Caco-2 (cell line): ENCODE measurements at regions not wholly inside any gene's neighbourhood (a gene's known extent, or its start where the extent isn't known, plus 50 kb on each side); places are given as distances from the start of the nearest gene placed in this dataset.

Experiments used
- BruUV-seq: library from RNA; stranded (reverse); fragments of 400-500 nt; replicated peaks from 2 replicates; lab custom pipeline; 2021; lab: Mats Ljungman, UMichigan
- CTCF ChIA-PET: fragments of 300-600 bp; sonication (Branson Sonifier 250); formaldehyde crosslinking; loops from one replicate; lab custom pipeline; 2022; ENCODE audit warnings: antibody characterized with exemption; lab: Charles Lee
- POLR2A ChIA-PET: fragments of 300-600 bp; sonication (Branson Sonifier 250); formaldehyde crosslinking; loops from one replicate; lab custom pipeline; 2022; ENCODE audit warnings: antibody characterized with exemption; lab: Charles Lee
- DNase-seq, 2 experiments: peaks; one replicate each; pipeline versions ENCODE4 v3.0.0 to v3.0.0-alpha.2; 2020 to 2022
- H3K27me3 ChIP-seq: replicated peaks from 2 replicates; pipeline ENCODE4 v1.6.0; 2011; ENCODE audit warnings: low read length; ENCODE audit not compliant: control insufficient read depth, insufficient read depth
- H3K36me3 ChIP-seq: 2 replicates; pipeline ENCODE4 v1.5.1; 2011; ENCODE audit warnings: low read length; ENCODE audit not compliant: control insufficient read depth, insufficient read depth
- H3K4me1 ChIP-seq: fragments of 250-450 bp; sonication (Bioruptor Pico); 2 replicates; pipeline ENCODE4 v1.5.1; 2020; ENCODE audit warnings: mild to moderate bottlenecking
- H3K4me3 ChIP-seq: 2 replicates; pipeline ENCODE4 v1.5.1; 2011; ENCODE audit warnings: low read depth, mild to moderate bottlenecking, control low read depth, low read length
- H3K9me3 ChIP-seq: fragments of 250-450 bp; sonication (Bioruptor Pico); 2 replicates; pipeline ENCODE4 v1.5.1; 2020; ENCODE audit warnings: mild to moderate bottlenecking, moderate library complexity
- H3K27ac Mint-ChIP-seq: one replicate; pipeline ENCODE4 v1.8.0; 2022; ENCODE audit warnings: mixed read lengths; ENCODE audit not compliant: unreplicated experiment
- H3K27me3 Mint-ChIP-seq: one replicate; pipeline ENCODE4 v1.8.0; 2022; ENCODE audit warnings: mixed read lengths; ENCODE audit not compliant: insufficient read depth, unreplicated experiment
- H3K36me3 Mint-ChIP-seq: one replicate; pipeline ENCODE4 v1.8.0; 2022; ENCODE audit warnings: mild to moderate bottlenecking, mixed read lengths; ENCODE audit not compliant: insufficient read depth, unreplicated experiment
- H3K4me1 Mint-ChIP-seq: one replicate; pipeline ENCODE4 v1.8.0; 2022; ENCODE audit warnings: low read depth, mixed read lengths; ENCODE audit not compliant: unreplicated experiment
- H3K4me3 Mint-ChIP-seq: one replicate; pipeline ENCODE4 v1.8.0; 2022; ENCODE audit warnings: mild to moderate bottlenecking, moderate library complexity, mixed read lengths; ENCODE audit not compliant: unreplicated experiment
- H3K9me3 Mint-ChIP-seq: one replicate; pipeline ENCODE4 v1.8.0; 2022; ENCODE audit warnings: mixed read lengths; ENCODE audit not compliant: unreplicated experiment
- CTCF ChIP-seq, 2 experiments: fragments of 200-600 bp in 1 of 2; IDR thresholded peaks; 1 replicate in 1 of 2; 2 replicates in 1 of 2; pipeline versions ENCODE4 v1.5.1 to v1.8.0; 2011 to 2022; ENCODE audit warnings: antibody characterized with exemption in 1 of 2, control low read depth in 1 of 2, inconsistent platforms in 1 of 2, low read depth in 1 of 2, low read length in 1 of 2, mild to moderate bottlenecking in 1 of 2, moderate library complexity in 1 of 2; ENCODE audit not compliant: insufficient read depth in 1 of 2, severe bottlenecking in 1 of 2, unreplicated experiment in 1 of 2
- intact Hi-C: fragments of 100-400 bp; cut with micrococcal nuclease; formaldehyde crosslinking; loops from one replicate; pipeline ENCODE4 v1.10.0; 2022; ENCODE audit not compliant: unreplicated experiment

- no peak overlapping the region for H3K4me3 ChIP-seq
- no peaks in the 10 kb centered on the region for H3K4me1 Mint-ChIP-seq
- H3K4me1 ChIP-seq = no peaks in the 10 kb centered on the region
- no peaks in the 10 kb centered on the region for H3K27me3 ChIP-seq
- no peak for DNase-seq
- no peak overlapping the region for H3K27ac Mint-ChIP-seq
- intact Hi-C loops = no loop called here
- no peaks in the 10 kb centered on the region for H3K9me3 ChIP-seq
- no peaks in the 10 kb centered on the region for H3K36me3 ChIP-seq
- peaks cover 11% of the 10 kb centered on the region for H3K27me3 Mint-ChIP-seq
- no peaks in the 10 kb centered on the region for H3K36me3 Mint-ChIP-seq
- TF ChIP-seq CTCF (IDR thresholded peaks at IDR 0.05; ENCODE audit: insufficient read depth in 1 of 2, low read depth in 1 of 2, low read length in 1 of 2, severe bottlenecking in 1 of 2, unreplicated experiment in 1 of 2) = no peak
- POLR2A ChIA-PET = no interaction called here
- CTCF ChIA-PET = no interaction called here
- H3K4me3 Mint-ChIP-seq = no peak overlapping the region
- no TSS peak for BruUV-seq
- H3K9me3 Mint-ChIP-seq = no peaks in the 10 kb centered on the region
Observed at GRCh38 chr4:164683040-164683439, 70.9 kb upstream of the SMIM31 start.

GRCh38 chr4:164695650-164696049, 58.3 kb upstream of the SMIM31 start:
- H3K4me3 ChIP-seq = no peak overlapping the region
- no peak overlapping the region for H3K4me3 Mint-ChIP-seq
- DNase-seq = no peak
- intact Hi-C loops = no loop called here
- H3K36me3 Mint-ChIP-seq = no peaks in the 10 kb centered on the region
- BruUV-seq = no TSS peak
- no peaks in the 10 kb centered on the region for H3K9me3 ChIP-seq
- H3K27me3 Mint-ChIP-seq = peaks cover 7% of the 10 kb centered on the region
- no peaks in the 10 kb centered on the region for H3K4me1 ChIP-seq
- no peak for TF ChIP-seq CTCF (IDR thresholded peaks at IDR 0.05; ENCODE audit: insufficient read depth in 1 of 2, low read depth in 1 of 2, low read length in 1 of 2, severe bottlenecking in 1 of 2, unreplicated experiment in 1 of 2)
- ChIA-PET POLR2A (no interaction called here), CTCF (no interaction called here)
- H3K9me3 Mint-ChIP-seq = no peaks in the 10 kb centered on the region
- no peaks in the 10 kb centered on the region for H3K36me3 ChIP-seq
- no peak overlapping the region for H3K27ac Mint-ChIP-seq
- no peaks in the 10 kb centered on the region for H3K4me1 Mint-ChIP-seq
- no peaks in the 10 kb centered on the region for H3K27me3 ChIP-seq

GRCh38 chr4:164700471-164700870, 53.5 kb upstream of the SMIM31 start:
- H3K4me3 ChIP-seq = no peak overlapping the region
- no TSS peak for BruUV-seq
- Mint-ChIP-seq H3K9me3 (no peaks in the 10 kb centered on the region), H3K4me1 (no peaks in the 10 kb centered on the region), H3K4me3 (no peak overlapping the region), H3K27me3 (peaks cover 7% of the 10 kb centered on the region), H3K36me3 (no peaks in the 10 kb centered on the region), H3K27ac (no peak overlapping the region)
- H3K36me3 ChIP-seq = no peaks in the 10 kb centered on the region
- peak; percentile 16 to 26 for TF ChIP-seq CTCF (IDR thresholded peaks at IDR 0.05; ENCODE audit: insufficient read depth in 1 of 2, low read depth in 1 of 2, low read length in 1 of 2, severe bottlenecking in 1 of 2, unreplicated experiment in 1 of 2)
- no peaks in the 10 kb centered on the region for H3K4me1 ChIP-seq
- H3K9me3 ChIP-seq = no peaks in the 10 kb centered on the region
- ChIA-PET CTCF (no interaction called here), POLR2A (no interaction called here)
- DNase-seq = peak; percentile 35 to 38
- intact Hi-C loops = loop anchor here (1.0 kb wide), 1 partner anchor 32 kb away; no protein-coding TSS in a partner anchor
- H3K27me3 ChIP-seq = no peaks in the 10 kb centered on the region; the same call in 1 of the 2 replicates
